Nephron (organoid): ENCODE measurements at regions not wholly inside any gene's neighbourhood (a gene's known extent, or its start where the extent isn't known, plus 50 kb on each side); places are given as distances from the start of the nearest gene placed in this dataset.

Experiments used
- H3K27ac Mint-ChIP-seq, 3 experiments: 2 replicates each; pipeline ENCODE4 v1.8.0; 2020; ENCODE audit warnings: mixed read lengths in 3 of 3, mild to moderate bottlenecking in 2 of 3, moderate library complexity in 1 of 3
- H3K27me3 Mint-ChIP-seq: 2 replicates; pipeline ENCODE4 v1.8.0; 2021; ENCODE audit warnings: low read depth, mild to moderate bottlenecking, moderate library complexity, mixed read lengths
- H3K36me3 Mint-ChIP-seq: 2 replicates; pipeline ENCODE4 v1.8.0; 2020; ENCODE audit warnings: low read depth, mixed read lengths
- H3K4me1 Mint-ChIP-seq: 2 replicates; pipeline ENCODE4 v1.8.0; 2020; ENCODE audit warnings: mixed read lengths
- H3K4me3 Mint-ChIP-seq, 3 experiments: 2 replicates each; pipeline ENCODE4 v1.8.0; 2020; ENCODE audit warnings: mild to moderate bottlenecking in 3 of 3, mixed read lengths in 3 of 3, moderate library complexity in 2 of 3
- H3K9me3 Mint-ChIP-seq: 2 replicates; pipeline ENCODE4 v1.8.0; 2020; ENCODE audit warnings: mixed read lengths
- CTCF ChIP-seq, 3 experiments: fragments of 200-600 bp; sonication (generic); IDR thresholded peaks; one replicate each; pipeline ENCODE4 v1.5.0; 2021; ENCODE audit warnings: antibody characterized with exemption in 3 of 3; ENCODE audit not compliant: unreplicated experiment in 3 of 3

- Mint-ChIP-seq H3K27ac (no peak overlapping the region), H3K4me1 (no peaks in the 10 kb centered on the region), H3K27me3 (peaks cover 15% of the 10 kb centered on the region), H3K9me3 (peaks cover 6% of the 10 kb centered on the region), H3K36me3 (peaks cover 5% of the 10 kb centered on the region), H3K4me3 (no peak overlapping the region)
- no peak for TF ChIP-seq CTCF (IDR thresholded peaks at IDR 0.05; ENCODE audit: unreplicated experiment in 3 of 3)
Observed at GRCh38 chr17:6196355-6196754, 126.2 kb downstream of the WSCD1 start.

- Mint-ChIP-seq H3K36me3 (peaks cover 5% of the 10 kb centered on the region), H3K27me3 (peaks cover 21% of the 10 kb centered on the region), H3K4me3 (no peak overlapping the region), H3K9me3 (peaks cover 6% of the 10 kb centered on the region), H3K4me1 (no peaks in the 10 kb centered on the region), H3K27ac (no peak overlapping the region)
- TF ChIP-seq CTCF (IDR thresholded peaks at IDR 0.05; ENCODE audit: unreplicated experiment in 3 of 3), result no peak
Observed at GRCh38 chr17:6195123-6195522, 124.9 kb downstream of the WSCD1 start.

- no peak overlapping the region for H3K27ac Mint-ChIP-seq
- H3K4me3 Mint-ChIP-seq, result no peak overlapping the region
- no peaks in the 10 kb centered on the region for H3K4me1 Mint-ChIP-seq
- no peak for TF ChIP-seq CTCF (IDR thresholded peaks at IDR 0.05; ENCODE audit: unreplicated experiment in 3 of 3)
- H3K9me3 Mint-ChIP-seq, result peaks cover 6% of the 10 kb centered on the region
- H3K27me3 Mint-ChIP-seq, result peaks cover 35% of the 10 kb centered on the region
- peaks cover 5% of the 10 kb centered on the region for H3K36me3 Mint-ChIP-seq
Observed at GRCh38 chr17:6191405-6192324, 121.5 kb downstream of the WSCD1 start.

GRCh38 chr17:6187836-6188235 is 117.7 kb downstream of the WSCD1 start:
- TF ChIP-seq CTCF (IDR thresholded peaks at IDR 0.05; ENCODE audit: unreplicated experiment in 3 of 3), result no peak
- Mint-ChIP-seq H3K4me3 (no peak overlapping the region), H3K27me3 (peaks cover 28% of the 10 kb centered on the region), H3K9me3 (no peaks in the 10 kb centered on the region), H3K36me3 (no peaks in the 10 kb centered on the region), H3K4me1 (no peaks in the 10 kb centered on the region), H3K27ac (no peak overlapping the region)

- H3K4me3 Mint-ChIP-seq, result no peak overlapping the region
- peaks cover 28% of the 10 kb centered on the region for H3K27me3 Mint-ChIP-seq
- H3K9me3 Mint-ChIP-seq, result no peaks in the 10 kb centered on the region
- no peaks in the 10 kb centered on the region for H3K36me3 Mint-ChIP-seq
- H3K4me1 Mint-ChIP-seq, result no peaks in the 10 kb centered on the region
- no peak overlapping the region for H3K27ac Mint-ChIP-seq
- no peak for TF ChIP-seq CTCF (IDR thresholded peaks at IDR 0.05; ENCODE audit: unreplicated experiment in 3 of 3)
Observed at GRCh38 chr17:6186998-6187397, 116.8 kb downstream of the WSCD1 start.

GRCh38 chr17:6184508-6184907 is 114.3 kb downstream of the WSCD1 start:
- TF ChIP-seq CTCF (IDR thresholded peaks at IDR 0.05; ENCODE audit: unreplicated experiment in 3 of 3), result no peak
- no peak overlapping the region for H3K4me3 Mint-ChIP-seq
- H3K4me1 Mint-ChIP-seq, result no peaks in the 10 kb centered on the region
- no peak overlapping the region for H3K27ac Mint-ChIP-seq
- H3K27me3 Mint-ChIP-seq, result peaks cover 22% of the 10 kb centered on the region
- no peaks in the 10 kb centered on the region for H3K36me3 Mint-ChIP-seq
- H3K9me3 Mint-ChIP-seq, result no peaks in the 10 kb centered on the region
